HEK293T (cell line): ENCODE measurements at regions not wholly inside any gene's neighbourhood (a gene's known extent, or its start where the extent isn't known, plus 50 kb on each side); places are given as distances from the start of the nearest gene placed in this dataset.

Source experiments
- CTCF ChIA-PET: fragments of 350-600 bp; formaldehyde crosslinking; extraction: SDS; loops from one replicate; lab custom pipeline; 2021; ENCODE audit warnings: antibody characterized with exemption, inconsistent platforms; lab: Yijun Ruan, JAX
- POLR2A ChIA-PET: fragments of 350-600 bp; formaldehyde crosslinking; extraction: SDS; loops from one replicate; lab custom pipeline; 2020; ENCODE audit warnings: antibody characterized with exemption, inconsistent platforms; lab: Yijun Ruan, JAX
- DNase-seq: peaks from one replicate; pipeline ENCODE4 v3.0.0; 2012; ENCODE audit warnings: mixed read lengths; ENCODE audit errors: extremely low spot score
- ARNT ChIP-seq: fragments of 450-650 bp; IDR thresholded peaks from 2 replicates; pipeline ENCODE4 v1.6.1; 2017; ENCODE audit warnings: mild to moderate bottlenecking
- BHLHE40 ChIP-seq: fragments of 450-650 bp; IDR thresholded peaks from 2 replicates; pipeline ENCODE4 v1.6.1; 2016; ENCODE audit warnings: mild to moderate bottlenecking, moderate library complexity, borderline replicate concordance
- CTBP1 ChIP-seq: fragments of 450-650 bp; IDR thresholded peaks from 2 replicates; pipeline ENCODE4 v1.6.1; 2016; ENCODE audit warnings: borderline replicate concordance
- ELF4 ChIP-seq: fragments of 450-650 bp; IDR thresholded peaks from 2 replicates; pipeline ENCODE4 v1.6.1; 2017; ENCODE audit warnings: antibody characterized with exemption
- FOXA1 ChIP-seq: fragments of 450-650 bp; IDR thresholded peaks from 2 replicates; pipeline ENCODE4 v1.6.1; 2016; ENCODE audit warnings: mild to moderate bottlenecking
- FOXK2 ChIP-seq: fragments of 450-650 bp; IDR thresholded peaks from 2 replicates; pipeline ENCODE4 v1.6.1; 2016; ENCODE audit warnings: mild to moderate bottlenecking
- FOXM1 ChIP-seq: fragments of 450-650 bp; IDR thresholded peaks from 2 replicates; pipeline ENCODE4 v1.6.1; 2017; ENCODE audit warnings: mild to moderate bottlenecking, borderline replicate concordance
- HDGF ChIP-seq: fragments of 450-650 bp; IDR thresholded peaks from 2 replicates; pipeline ENCODE4 v1.6.1; 2017; ENCODE audit warnings: antibody characterized with exemption, borderline replicate concordance
- L3MBTL2 ChIP-seq: fragments of 450-650 bp; conservative IDR thresholded peaks from 2 replicates; pipeline ENCODE4 v1.6.1; 2016; ENCODE audit warnings: mild to moderate bottlenecking
- LEF1 ChIP-seq: fragments of 450-650 bp; IDR thresholded peaks from 2 replicates; pipeline ENCODE4 v1.6.1; 2017; ENCODE audit warnings: mild to moderate bottlenecking, borderline replicate concordance
- NFRKB ChIP-seq: fragments of 450-650 bp; IDR thresholded peaks from 2 replicates; pipeline ENCODE4 v1.6.1; 2016; ENCODE audit warnings: mild to moderate bottlenecking, moderate library complexity
- SP1 ChIP-seq: fragments of 450-650 bp; IDR thresholded peaks from 2 replicates; pipeline ENCODE4 v1.6.1; 2017
- SUZ12 ChIP-seq: fragments of 450-650 bp; IDR thresholded peaks from 2 replicates; pipeline ENCODE4 v1.6.1; 2016; ENCODE audit warnings: mild to moderate bottlenecking
- TARDBP ChIP-seq: fragments of 450-650 bp; IDR thresholded peaks from 2 replicates; pipeline ENCODE4 v1.6.1; 2016
- ZNF384 ChIP-seq: fragments of 450-650 bp; IDR thresholded peaks from 2 replicates; pipeline ENCODE4 v1.6.1; 2016
- TF ChIP-seq, protein P1 (sequence below): fragments of 450-650 bp; IDR thresholded peaks from 2 replicates; pipeline ENCODE4 v1.6.1; 2016

DNA sequence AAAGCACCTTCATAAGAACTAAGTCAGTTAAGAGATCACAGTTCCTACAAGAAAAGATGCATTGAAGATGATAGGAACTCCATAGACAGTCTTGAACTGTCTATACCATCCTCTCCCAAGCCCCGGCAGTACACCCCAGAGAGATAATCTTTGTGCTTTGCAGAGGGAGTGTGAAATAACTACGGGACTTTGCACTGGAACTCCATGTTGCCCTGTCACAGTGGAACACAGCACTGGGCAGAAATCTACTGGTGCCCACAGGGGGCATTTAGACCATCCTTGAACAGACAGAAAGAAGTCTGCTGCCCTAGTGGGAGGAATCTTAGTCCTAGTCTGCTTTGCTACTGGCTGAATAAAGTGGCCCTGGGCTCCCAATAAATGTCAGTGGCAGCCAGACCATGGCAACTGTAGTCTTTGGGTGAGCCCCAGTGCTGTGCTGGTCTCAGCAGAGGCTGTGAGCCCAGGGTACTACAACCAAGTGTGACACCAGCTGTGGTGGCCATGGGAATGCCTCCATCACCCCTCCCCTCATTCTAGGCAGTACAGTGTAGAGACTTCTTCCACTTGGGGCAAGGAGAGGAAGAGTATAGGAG lies 107.7 kb upstream of the TMEM168 start:
- CTCF ChIA-PET: interaction anchor here (0.7 kb wide), 1 partner anchor 398 kb away, joined by 3 read pairs; no protein-coding TSS in a partner anchor

DNA sequence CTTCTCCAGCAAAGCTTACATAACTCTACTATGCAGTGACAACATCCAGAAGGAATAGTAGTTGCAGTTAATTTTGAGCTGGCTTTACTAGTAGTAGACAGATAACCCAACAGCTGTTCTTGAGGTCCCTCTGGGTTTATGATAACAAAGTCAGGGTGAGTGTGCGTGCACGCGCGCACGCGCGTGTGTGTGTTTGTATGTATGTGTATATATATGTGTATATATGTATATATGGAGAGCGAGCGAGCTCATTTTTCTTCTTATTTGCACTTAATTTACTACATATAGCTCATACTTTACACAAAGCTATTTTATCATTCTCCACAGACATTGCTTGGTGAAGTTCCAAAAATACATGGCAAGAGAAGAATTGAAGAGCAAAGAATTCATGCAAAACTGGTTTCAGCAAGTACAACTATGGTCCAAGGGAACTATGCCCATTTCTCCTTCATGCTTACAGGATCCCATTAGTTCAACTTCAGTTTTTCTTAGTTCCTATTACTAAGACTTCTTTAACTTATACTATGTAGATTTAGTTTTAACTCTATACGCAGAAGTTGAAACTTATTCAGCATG lies 105.9 kb upstream of the TMEM168 start:
- CTCF ChIA-PET: no interaction called here
- POLR2A ChIA-PET: no interaction called here
- no peak for DNase-seq
- no peak for TF ChIP-seq TARDBP
- no peak for TF ChIP-seq CTBP1
- TF ChIP-seq, protein P1, sequence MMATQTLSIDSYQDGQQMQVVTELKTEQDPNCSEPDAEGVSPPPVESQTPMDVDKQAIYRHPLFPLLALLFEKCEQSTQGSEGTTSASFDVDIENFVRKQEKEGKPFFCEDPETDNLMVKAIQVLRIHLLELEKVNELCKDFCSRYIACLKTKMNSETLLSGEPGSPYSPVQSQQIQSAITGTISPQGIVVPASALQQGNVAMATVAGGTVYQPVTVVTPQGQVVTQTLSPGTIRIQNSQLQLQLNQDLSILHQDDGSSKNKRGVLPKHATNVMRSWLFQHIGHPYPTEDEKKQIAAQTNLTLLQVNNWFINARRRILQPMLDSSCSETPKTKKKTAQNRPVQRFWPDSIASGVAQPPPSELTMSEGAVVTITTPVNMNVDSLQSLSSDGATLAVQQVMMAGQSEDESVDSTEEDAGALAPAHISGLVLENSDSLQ: no peak
- TF ChIP-seq ZNF384: no peak
- no peak for TF ChIP-seq NFRKB

More for the DNA sequence above, 107.7 kb upstream of the TMEM168 start:
- POLR2A ChIA-PET: no interaction called here
- no peak for TF ChIP-seq LEF1
- no peak for TF ChIP-seq BHLHE40
- no peak for TF ChIP-seq L3MBTL2
- no peak for TF ChIP-seq NFRKB
- TF ChIP-seq, protein P1: no peak
- no peak for TF ChIP-seq ZNF384
- no peak for TF ChIP-seq SP1
- TF ChIP-seq CTBP1: no peak
- no peak for DNase-seq

DNA sequence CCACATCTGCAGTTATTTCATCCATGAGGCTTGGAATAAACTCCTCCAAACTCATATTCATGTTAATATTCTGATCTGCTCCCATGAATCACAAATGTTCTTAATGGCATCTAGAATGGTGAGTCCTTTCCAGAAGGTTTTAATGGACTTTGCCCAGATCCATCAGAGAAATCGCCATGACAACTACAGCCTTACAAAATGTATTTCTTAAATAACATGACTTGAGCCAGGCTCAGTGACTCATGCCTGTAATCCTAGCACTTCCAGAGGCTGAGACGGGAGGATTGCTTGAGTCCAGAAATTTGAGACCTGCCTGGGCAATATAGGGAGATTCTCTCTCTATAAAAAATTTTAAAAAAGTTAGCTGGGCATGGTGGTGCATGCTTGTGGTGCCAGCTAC lies 102.1 kb upstream of the TMEM168 start:
- ChIA-PET POLR2A (no interaction called here), CTCF (no interaction called here)
- no peak for TF ChIP-seq SP1
- no peak for TF ChIP-seq TARDBP
- TF ChIP-seq ZNF384: no peak
- no peak for TF ChIP-seq CTBP1
- DNase-seq: no peak

DNA sequence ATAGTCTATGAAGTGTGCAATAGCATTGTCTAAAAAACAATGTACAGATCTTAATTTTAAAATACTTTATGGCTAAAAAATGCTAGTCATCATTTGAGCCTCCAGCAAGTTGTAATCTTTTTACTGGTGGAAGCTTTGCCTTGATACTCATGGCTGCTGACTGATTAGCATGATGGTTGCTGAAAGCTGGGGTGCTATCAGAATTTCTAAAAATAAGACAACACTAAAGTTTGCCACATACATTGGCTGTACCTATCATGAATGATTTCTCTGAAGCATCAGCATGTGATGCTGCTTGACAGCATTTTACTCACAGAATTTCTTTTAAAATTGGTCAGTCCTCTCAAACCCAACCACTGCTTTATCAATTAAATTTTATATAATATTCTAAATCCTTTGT lies 101.5 kb upstream of the TMEM168 start:
- TF ChIP-seq HDGF (no peak), TARDBP (no peak), BHLHE40 (no peak), L3MBTL2 (no peak), FOXA1 (no peak), NFRKB (no peak)
- TF ChIP-seq, protein P1: no peak
- no peak for DNase-seq
- ChIA-PET CTCF (no interaction called here), POLR2A (no interaction called here)

DNA sequence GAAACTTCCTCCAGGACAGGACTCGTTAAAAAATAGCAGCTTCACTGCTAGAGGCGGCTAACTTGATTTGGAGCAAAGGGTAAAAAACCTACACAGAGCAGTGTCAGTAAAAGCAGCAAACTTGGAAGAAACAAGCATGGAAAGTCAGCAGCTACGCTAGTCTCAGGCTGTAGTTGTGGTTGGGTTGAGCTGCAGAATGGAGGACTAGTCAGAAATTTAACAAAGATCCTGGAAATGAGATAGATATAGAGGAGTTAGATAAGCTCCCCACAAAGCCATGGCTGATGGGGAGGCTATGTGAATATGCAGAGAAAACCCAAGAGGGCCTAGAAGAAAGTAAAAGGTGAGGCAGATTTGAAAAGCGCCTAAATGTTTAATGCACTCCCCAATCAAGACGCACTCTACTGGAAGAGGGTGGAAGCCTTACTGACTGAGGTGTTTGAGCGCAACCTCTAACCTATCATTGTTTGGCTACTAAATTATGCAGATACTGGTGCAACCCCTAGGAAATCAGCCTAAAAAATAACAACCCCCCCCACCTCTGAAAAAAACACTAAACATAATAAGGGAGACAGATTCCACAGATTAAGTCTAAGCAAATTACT lies 99.7 kb upstream of the TMEM168 start:
- ChIA-PET POLR2A (no interaction called here), CTCF (no interaction called here)
- DNase-seq: no peak

DNA sequence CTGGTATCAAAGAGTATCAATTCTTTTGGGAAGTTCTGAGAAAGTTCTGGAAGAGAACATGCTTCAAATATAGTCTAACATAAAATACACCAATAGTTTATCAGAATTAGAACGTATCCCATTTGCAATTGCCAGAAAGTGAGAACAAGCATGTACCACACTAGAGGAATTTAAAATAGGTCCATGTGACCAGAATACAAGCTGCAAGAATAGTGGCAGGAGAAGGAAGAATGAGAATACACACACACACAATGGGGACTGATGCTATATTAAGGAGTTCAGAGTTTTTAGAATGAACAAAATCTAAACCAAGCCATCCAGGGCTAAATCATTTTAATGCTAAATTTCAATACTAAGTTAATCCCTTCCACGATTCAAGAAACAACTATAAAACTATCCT lies 99.1 kb upstream of the TMEM168 start:
- TF ChIP-seq CTBP1: no peak
- no peak for TF ChIP-seq ARNT
- TF ChIP-seq ZNF384: no peak
- no peak for TF ChIP-seq SP1
- TF ChIP-seq L3MBTL2: no peak
- ChIA-PET POLR2A (no interaction called here), CTCF (no interaction called here)
- DNase-seq: no peak

More for the DNA sequence above, 99.7 kb upstream of the TMEM168 start:
- TF ChIP-seq FOXM1: no peak
- TF ChIP-seq NFRKB: no peak
- TF ChIP-seq CTBP1: no peak
- TF ChIP-seq TARDBP: no peak
- no peak for TF ChIP-seq BHLHE40
- TF ChIP-seq, protein P1: no peak
- TF ChIP-seq SUZ12: no peak
- TF ChIP-seq SP1: no peak
- no peak for TF ChIP-seq LEF1
- TF ChIP-seq HDGF: no peak
- no peak for TF ChIP-seq FOXK2
- TF ChIP-seq FOXA1: no peak
- TF ChIP-seq ELF4: no peak
- TF ChIP-seq ARNT: no peak
- TF ChIP-seq ZNF384: no peak
- TF ChIP-seq L3MBTL2: no peak
